ENCODE measurements at regions not wholly inside any gene's neighbourhood (a gene's known extent, or its start where the extent isn't known, plus 50 kb on each side); places are given as distances from the start of the nearest gene placed in this dataset.

DNA sequence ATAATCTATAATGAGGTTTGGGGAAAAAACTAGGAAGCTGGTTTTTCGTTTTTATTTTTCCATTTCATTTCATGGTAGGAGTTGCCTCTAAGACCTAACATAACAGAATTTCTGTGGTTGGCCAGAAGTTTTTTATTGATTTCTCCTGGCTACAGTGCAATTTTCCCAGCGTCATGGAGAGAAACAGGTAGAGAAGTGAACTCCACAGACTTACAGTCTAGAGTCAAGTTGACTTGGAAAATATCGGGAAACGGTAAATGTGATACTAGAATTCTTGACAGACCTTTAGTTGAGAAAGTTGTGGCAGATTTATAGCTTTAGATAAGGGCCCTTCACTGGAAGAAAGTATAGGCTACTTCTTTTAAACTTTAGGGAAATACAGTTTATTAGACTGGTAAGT, 238.3 kb downstream of the DOK5 start:
- no peak for DNase-seq

DNA sequence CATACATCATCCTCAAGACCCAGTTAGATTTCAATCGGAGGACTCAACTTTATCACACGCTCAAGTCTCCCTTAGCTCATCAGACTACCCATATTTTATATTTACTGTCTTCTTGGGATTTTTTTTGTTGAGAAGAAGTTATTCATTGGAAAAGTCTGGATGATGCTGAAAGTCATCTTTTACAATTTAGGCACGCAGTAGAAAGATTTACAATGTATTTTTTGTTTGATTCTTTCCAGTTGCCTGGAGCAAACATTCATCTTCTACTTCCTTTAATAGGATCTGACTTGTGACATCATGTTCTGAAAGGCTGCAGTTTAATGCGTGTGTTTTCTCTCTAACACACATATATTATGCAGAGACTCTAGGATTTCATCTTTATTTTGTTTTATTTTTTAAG, 235.7 kb downstream of the DOK5 start:
- no peak for DNase-seq

- no peak for DNase-seq
Observed at GRCh38 chr20:54710341-54710740, 234.9 kb downstream of the DOK5 start.

DNA sequence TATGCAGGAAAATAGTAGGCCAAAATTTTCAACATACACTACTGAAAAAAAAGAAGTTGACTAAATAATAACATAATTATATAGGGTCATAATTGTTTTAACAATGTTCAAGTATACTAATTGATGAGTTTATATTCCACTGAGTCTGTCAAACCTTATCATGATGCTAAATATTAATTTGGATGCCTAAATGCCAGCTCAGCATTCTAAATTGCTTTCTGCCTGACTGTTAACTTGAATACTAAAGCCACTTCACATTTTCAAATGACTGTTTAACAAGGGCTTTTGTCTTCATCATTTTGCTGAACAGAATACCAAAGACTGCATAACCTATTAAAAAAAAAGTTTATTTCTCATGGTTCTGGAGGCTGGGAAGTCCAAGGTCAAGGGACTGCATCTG, 232.8 kb downstream of the DOK5 start:
- DNase-seq: no peak

- DNase-seq: no peak
Observed at GRCh38 chr20:54707801-54708200, 232.4 kb downstream of the DOK5 start.

DNA sequence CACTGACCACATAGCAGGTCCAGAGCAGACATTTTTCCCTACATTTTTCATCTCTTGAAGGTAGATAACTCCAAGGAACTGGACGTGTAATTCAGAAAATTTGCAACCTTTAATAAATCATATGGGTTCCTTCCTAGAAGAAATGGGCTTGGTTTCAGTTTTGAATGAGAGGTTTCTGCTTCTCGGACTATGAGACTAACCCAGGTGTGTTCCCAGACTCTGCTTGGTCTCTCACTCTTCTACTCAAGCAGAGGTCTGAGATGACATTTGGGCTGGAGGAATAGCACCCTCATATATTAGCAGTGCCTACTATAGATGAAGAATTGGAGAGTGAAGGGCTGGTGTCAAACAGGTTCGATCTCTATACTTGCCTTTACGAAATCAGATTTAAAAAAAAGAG, 231.2 kb downstream of the DOK5 start:
- no peak for DNase-seq

- no peak for DNase-seq
Observed at GRCh38 chr20:54704032-54704635, 228.7 kb downstream of the DOK5 start.

All from NCI-H1105 (cell line).